ENCODE measurements at regions not wholly inside any gene's neighbourhood (a gene's known extent, or its start where the extent isn't known, plus 50 kb on each side); places are given as distances from the start of the nearest gene placed in this dataset.
"Not testable (repeated sequence)": the region's sequence is repeated elsewhere in the genome, so short reads cannot be mapped to it uniquely, and the experiment has no call there.

- H3K4me1 Mint-ChIP-seq = peaks cover 6 to 18% (median 16%) of the 10 kb centered on the region in 4 donors
- no peak for DNase-seq
- H3K9me3 Mint-ChIP-seq = no peaks in the 10 kb centered on the region
- H3K27me3 Mint-ChIP-seq = no peaks in the 10 kb centered on the region
- Histone ChIP-seq H3K36me3 (ENCODE audit: insufficient read depth, low read length) (no peaks in the 10 kb centered on the region), H3K27ac (ENCODE audit: low read depth, low read length) (no peak overlapping the region), H3K4me3 (ENCODE audit: low read length in 2 of 2) (no peak overlapping the region), H3K27me3 (ENCODE audit: insufficient read depth, low read length) (no peaks in the 10 kb centered on the region), H3K4me1 (ENCODE audit: insufficient read depth, low read length) (peaks cover 4% of the 10 kb centered on the region), H3K9me3 (ENCODE audit: control insufficient read depth in 1 of 2, low read length in 2 of 2) (no peaks in the 10 kb centered on the region)
- no peak overlapping the region for H3K4me3 Mint-ChIP-seq
- intact Hi-C loops (cut with micrococcal nuclease) = no loop called here
- H3K36me3 Mint-ChIP-seq = no peaks in the 10 kb centered on the region
- H3K27ac Mint-ChIP-seq = no peak overlapping the region
- ChIA-PET CTCF (ENCODE audit: partially characterized antibody) (no interaction called here), POLR2A (ENCODE audit: partially characterized antibody) (interaction anchor here (0.7 to 1.2 kb wide), 2 partner anchors 18 to 42 kb away, joined by 3 to 4 read pairs; no protein-coding TSS in a partner anchor)
Observed at GRCh38 chr6:33885132-33886057, 81.6 kb upstream of the MLN start.

- H3K9me3 Mint-ChIP-seq; H3K36me3 ChIP-seq (ENCODE audit: insufficient read depth, low read length); H3K27me3 Mint-ChIP-seq; H3K27ac ChIP-seq (ENCODE audit: low read depth, low read length); H3K4me1 ChIP-seq (ENCODE audit: insufficient read depth, low read length); H3K27me3 ChIP-seq (ENCODE audit: insufficient read depth, low read length); H3K27ac Mint-ChIP-seq; DNase-seq; H3K4me3 ChIP-seq (ENCODE audit: low read length in 2 of 2); POLR2A ChIA-PET (ENCODE audit: partially characterized antibody); CTCF ChIA-PET (ENCODE audit: partially characterized antibody); H3K9me3 ChIP-seq (ENCODE audit: control insufficient read depth in 1 of 2, low read length in 2 of 2); H3K36me3 Mint-ChIP-seq; intact Hi-C loops (cut with micrococcal nuclease); H3K4me3 Mint-ChIP-seq: not testable (repeated sequence)
- peaks cover 6 to 18% (median 16%) of the 10 kb centered on the region in 4 donors for H3K4me1 Mint-ChIP-seq
Observed at GRCh38 chr6:33883621-33884020, 79.8 kb upstream of the MLN start.

GRCh38 chr6:33882154-33882553, 78.4 kb upstream of the MLN start:
- ChIA-PET CTCF (ENCODE audit: partially characterized antibody) (no interaction called here), POLR2A (ENCODE audit: partially characterized antibody) (no interaction called here)
- no peaks in the 10 kb centered on the region for H3K27me3 Mint-ChIP-seq

GRCh38 chr6:33880766-33881165, 77.0 kb upstream of the MLN start:
- Histone ChIP-seq H3K27ac (ENCODE audit: low read depth, low read length) (no peak overlapping the region), H3K27me3 (ENCODE audit: insufficient read depth, low read length) (no peaks in the 10 kb centered on the region), H3K4me1 (ENCODE audit: insufficient read depth, low read length) (no peaks in the 10 kb centered on the region), H3K9me3 (ENCODE audit: control insufficient read depth in 1 of 2, low read length in 2 of 2) (no peaks in the 10 kb centered on the region), H3K4me3 (ENCODE audit: low read length in 2 of 2) (no peak overlapping the region), H3K36me3 (ENCODE audit: insufficient read depth, low read length) (no peaks in the 10 kb centered on the region)
- Mint-ChIP-seq H3K4me1 (no peaks in the 10 kb centered on the region), H3K4me3 (no peak overlapping the region), H3K27ac (no peak overlapping the region), H3K9me3 (no peaks in the 10 kb centered on the region), H3K36me3 (no peaks in the 10 kb centered on the region), H3K27me3 (no peaks in the 10 kb centered on the region)
- POLR2A ChIA-PET (ENCODE audit: partially characterized antibody) = no interaction called here
- intact Hi-C loops (cut with micrococcal nuclease) = no loop called here
- CTCF ChIA-PET (ENCODE audit: partially characterized antibody) = no interaction called here
- no peak for DNase-seq

More at GRCh38 chr6:33882154-33882553, 78.4 kb upstream of the MLN start:
- no peak for DNase-seq
- no peak overlapping the region for H3K4me3 Mint-ChIP-seq
- Histone ChIP-seq H3K4me3 (ENCODE audit: low read length in 2 of 2) (no peak overlapping the region), H3K4me1 (ENCODE audit: insufficient read depth, low read length) (peaks cover 2% of the 10 kb centered on the region), H3K27me3 (ENCODE audit: insufficient read depth, low read length) (no peaks in the 10 kb centered on the region), H3K9me3 (ENCODE audit: control insufficient read depth in 1 of 2, low read length in 2 of 2) (no peaks in the 10 kb centered on the region), H3K27ac (ENCODE audit: low read depth, low read length) (no peak overlapping the region), H3K36me3 (ENCODE audit: insufficient read depth, low read length) (no peaks in the 10 kb centered on the region)
- H3K4me1 Mint-ChIP-seq = peaks cover 4 to 10% (median 8%) of the 10 kb centered on the region in 4 donors
- no peak overlapping the region for H3K27ac Mint-ChIP-seq
- no peaks in the 10 kb centered on the region for H3K36me3 Mint-ChIP-seq
- H3K9me3 Mint-ChIP-seq = no peaks in the 10 kb centered on the region
- intact Hi-C loops (cut with micrococcal nuclease) = no loop called here

DNA sequence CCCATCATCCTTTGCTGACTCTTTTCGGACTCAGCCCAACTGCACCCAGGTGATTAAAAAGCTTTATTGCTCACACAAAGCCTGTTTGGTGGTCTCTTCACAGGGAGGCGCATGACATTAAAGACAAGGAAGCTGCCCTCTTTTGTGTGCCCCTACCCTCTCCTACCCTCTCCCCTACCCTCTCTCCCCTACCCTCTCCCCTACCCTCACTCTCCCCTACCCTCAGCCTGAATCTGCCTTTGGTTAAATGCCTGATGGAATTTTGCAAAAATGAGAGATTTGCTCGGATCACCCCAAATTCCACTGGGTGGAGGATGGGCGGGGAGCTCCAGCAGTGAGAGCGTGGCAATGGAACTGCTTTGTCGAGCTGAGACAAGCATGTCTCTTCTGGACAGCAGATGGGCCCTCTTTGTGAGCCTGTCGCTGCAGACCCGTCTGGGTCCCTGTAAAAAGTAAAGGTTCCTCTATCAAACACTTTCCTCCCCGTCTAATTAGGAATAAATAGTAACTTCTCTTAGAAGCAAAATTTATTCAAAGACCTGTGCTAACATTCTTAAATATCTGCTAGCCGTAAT, 76.4 kb upstream of the MLN start:
- H3K4me3 ChIP-seq (ENCODE audit: low read length in 2 of 2) = no peak overlapping the region
- CTCF ChIA-PET (ENCODE audit: partially characterized antibody) = no interaction called here
- no peaks in the 10 kb centered on the region for H3K27me3 Mint-ChIP-seq
- H3K27ac Mint-ChIP-seq = no peak overlapping the region
- H3K9me3 Mint-ChIP-seq = no peaks in the 10 kb centered on the region
- H3K27me3 ChIP-seq (ENCODE audit: insufficient read depth, low read length) = no peaks in the 10 kb centered on the region
- no peaks in the 10 kb centered on the region for H3K9me3 ChIP-seq (ENCODE audit: control insufficient read depth in 1 of 2, low read length in 2 of 2)
- H3K36me3 Mint-ChIP-seq = no peaks in the 10 kb centered on the region
- no peaks in the 10 kb centered on the region for H3K36me3 ChIP-seq (ENCODE audit: insufficient read depth, low read length)
- no peak for DNase-seq
- no peak overlapping the region for H3K4me3 Mint-ChIP-seq
- no peaks in the 10 kb centered on the region for H3K4me1 Mint-ChIP-seq
- POLR2A ChIA-PET (ENCODE audit: partially characterized antibody) = no interaction called here
- intact Hi-C loops (cut with micrococcal nuclease) = no loop called here
- H3K27ac ChIP-seq (ENCODE audit: low read depth, low read length) = no peak overlapping the region
- no peaks in the 10 kb centered on the region for H3K4me1 ChIP-seq (ENCODE audit: insufficient read depth, low read length)

GRCh38 chr6:33878562-33878961, 74.8 kb upstream of the MLN start:
- Histone ChIP-seq H3K4me3 (ENCODE audit: low read length in 2 of 2) (no peak overlapping the region), H3K36me3 (ENCODE audit: insufficient read depth, low read length) (no peaks in the 10 kb centered on the region), H3K27ac (ENCODE audit: low read depth, low read length) (no peak overlapping the region), H3K9me3 (ENCODE audit: control insufficient read depth in 1 of 2, low read length in 2 of 2) (no peaks in the 10 kb centered on the region), H3K27me3 (ENCODE audit: insufficient read depth, low read length) (no peaks in the 10 kb centered on the region), H3K4me1 (ENCODE audit: insufficient read depth, low read length) (no peaks in the 10 kb centered on the region)
- Mint-ChIP-seq H3K4me3 (no peak overlapping the region), H3K9me3 (no peaks in the 10 kb centered on the region), H3K36me3 (no peaks in the 10 kb centered on the region), H3K27me3 (peaks cover 0 to 2% of the 10 kb centered on the region in 2 donors), H3K27ac (no peak overlapping the region), H3K4me1 (peaks cover 0 to 7% (median 3%) of the 10 kb centered on the region in 4 donors)
- intact Hi-C loops (cut with micrococcal nuclease) = no loop called here
- ChIA-PET CTCF (ENCODE audit: partially characterized antibody) (no interaction called here), POLR2A (ENCODE audit: partially characterized antibody) (no interaction called here)
- no peak for DNase-seq

- H3K27me3 ChIP-seq (ENCODE audit: insufficient read depth, low read length) = no peaks in the 10 kb centered on the region
- Mint-ChIP-seq H3K4me1 (peaks cover 0 to 7% (median 3%) of the 10 kb centered on the region in 4 donors), H3K4me3 (no peak overlapping the region), H3K27ac (no peak overlapping the region), H3K9me3 (no peaks in the 10 kb centered on the region), H3K27me3 (peaks cover 0 to 2% of the 10 kb centered on the region in 2 donors), H3K36me3 (no peaks in the 10 kb centered on the region)
- no peaks in the 10 kb centered on the region for H3K4me1 ChIP-seq (ENCODE audit: insufficient read depth, low read length)
- POLR2A ChIA-PET (ENCODE audit: partially characterized antibody) = no interaction called here
- H3K27ac ChIP-seq (ENCODE audit: low read depth, low read length) = no peak overlapping the region
- no peak overlapping the region for H3K4me3 ChIP-seq (ENCODE audit: low read length in 2 of 2)
- CTCF ChIA-PET (ENCODE audit: partially characterized antibody) = interaction anchor here (0.6 kb wide), 1 partner anchor 10 kb away, joined by 3 read pairs; no protein-coding TSS in a partner anchor
- no peaks in the 10 kb centered on the region for H3K9me3 ChIP-seq (ENCODE audit: control insufficient read depth in 1 of 2, low read length in 2 of 2)
- no peak for DNase-seq
- no peaks in the 10 kb centered on the region for H3K36me3 ChIP-seq (ENCODE audit: insufficient read depth, low read length)
- intact Hi-C loops (cut with micrococcal nuclease) = no loop called here
Observed at GRCh38 chr6:33877982-33878535, 74.3 kb upstream of the MLN start.
